ENCODE measurements at regions not wholly inside any gene's neighbourhood (a gene's known extent, or its start where the extent isn't known, plus 50 kb on each side); places are given as distances from the start of the nearest gene placed in this dataset.

DNA sequence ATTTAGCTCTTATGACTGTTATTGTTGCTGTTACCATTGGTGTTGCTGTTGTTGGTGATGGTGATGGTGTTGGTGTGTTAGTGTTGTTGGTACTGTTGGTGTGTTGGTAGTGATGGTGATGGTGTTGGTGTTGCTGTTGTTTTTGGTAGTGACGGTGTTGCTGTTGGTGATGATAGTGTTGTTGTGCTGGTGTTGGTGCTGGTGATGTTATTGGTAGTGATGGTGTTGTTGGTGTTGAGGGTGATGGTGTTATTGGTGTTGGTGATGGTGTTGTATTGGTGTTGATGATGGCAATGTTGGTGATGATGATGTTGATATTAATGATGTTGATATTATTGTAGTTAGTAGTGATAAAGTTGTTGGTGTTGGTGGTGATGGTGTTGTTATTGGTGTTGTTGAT lies 285.7 kb upstream of the FOXF1 start:
- 88% methylated on average over 1 of the region's 1 CpG for WGBS
- Histone ChIP-seq H3K9me3 (no peaks in the 10 kb centered on the region), H3K27me3 (replicated peaks; ENCODE audit: insufficient read depth) (peaks cover 11% of the 10 kb centered on the region), H3K4me1 (replicated peaks) (no peaks in the 10 kb centered on the region), H3K36me3 (no peaks in the 10 kb centered on the region), H3K4me3 (no peak overlapping the region), H3K27ac (no peak overlapping the region)
- TF ChIP-seq POLR2A (IDR thresholded peaks at IDR 0.05) (no peak), POLR2AphosphoS5 (IDR thresholded peaks at IDR 0.05) (no peak)
- TF ChIP-seq, protein P1, sequence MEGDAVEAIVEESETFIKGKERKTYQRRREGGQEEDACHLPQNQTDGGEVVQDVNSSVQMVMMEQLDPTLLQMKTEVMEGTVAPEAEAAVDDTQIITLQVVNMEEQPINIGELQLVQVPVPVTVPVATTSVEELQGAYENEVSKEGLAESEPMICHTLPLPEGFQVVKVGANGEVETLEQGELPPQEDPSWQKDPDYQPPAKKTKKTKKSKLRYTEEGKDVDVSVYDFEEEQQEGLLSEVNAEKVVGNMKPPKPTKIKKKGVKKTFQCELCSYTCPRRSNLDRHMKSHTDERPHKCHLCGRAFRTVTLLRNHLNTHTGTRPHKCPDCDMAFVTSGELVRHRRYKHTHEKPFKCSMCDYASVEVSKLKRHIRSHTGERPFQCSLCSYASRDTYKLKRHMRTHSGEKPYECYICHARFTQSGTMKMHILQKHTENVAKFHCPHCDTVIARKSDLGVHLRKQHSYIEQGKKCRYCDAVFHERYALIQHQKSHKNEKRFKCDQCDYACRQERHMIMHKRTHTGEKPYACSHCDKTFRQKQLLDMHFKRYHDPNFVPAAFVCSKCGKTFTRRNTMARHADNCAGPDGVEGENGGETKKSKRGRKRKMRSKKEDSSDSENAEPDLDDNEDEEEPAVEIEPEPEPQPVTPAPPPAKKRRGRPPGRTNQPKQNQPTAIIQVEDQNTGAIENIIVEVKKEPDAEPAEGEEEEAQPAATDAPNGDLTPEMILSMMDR (IDR thresholded peaks at IDR 0.05), result no peak
- DNase-seq (ENCODE audit: low spot score), result no peak
- intact Hi-C loops (cut with DNase I), result no loop called here

- H3K4me3 ChIP-seq, result no peak overlapping the region
- no peaks in the 10 kb centered on the region for H3K36me3 ChIP-seq
- peaks cover 3% of the 10 kb centered on the region for H3K27me3 ChIP-seq (replicated peaks; ENCODE audit: insufficient read depth)
- no peak for TF ChIP-seq POLR2A (IDR thresholded peaks at IDR 0.05)
- no peak for TF ChIP-seq POLR2AphosphoS5 (IDR thresholded peaks at IDR 0.05)
- TF ChIP-seq, protein P1 (IDR thresholded peaks at IDR 0.05), result no peak
- intact Hi-C loops (cut with DNase I), result no loop called here
- no peaks in the 10 kb centered on the region for H3K4me1 ChIP-seq (replicated peaks)
- H3K9me3 ChIP-seq, result no peaks in the 10 kb centered on the region
- no peak for DNase-seq (ENCODE audit: low spot score)
- 80% methylated on average over 2 of the region's 2 CpGs for WGBS
- no peak overlapping the region for H3K27ac ChIP-seq
Observed at GRCh38 chr16:86225905-86226371, 284.4 kb upstream of the FOXF1 start.

DNA sequence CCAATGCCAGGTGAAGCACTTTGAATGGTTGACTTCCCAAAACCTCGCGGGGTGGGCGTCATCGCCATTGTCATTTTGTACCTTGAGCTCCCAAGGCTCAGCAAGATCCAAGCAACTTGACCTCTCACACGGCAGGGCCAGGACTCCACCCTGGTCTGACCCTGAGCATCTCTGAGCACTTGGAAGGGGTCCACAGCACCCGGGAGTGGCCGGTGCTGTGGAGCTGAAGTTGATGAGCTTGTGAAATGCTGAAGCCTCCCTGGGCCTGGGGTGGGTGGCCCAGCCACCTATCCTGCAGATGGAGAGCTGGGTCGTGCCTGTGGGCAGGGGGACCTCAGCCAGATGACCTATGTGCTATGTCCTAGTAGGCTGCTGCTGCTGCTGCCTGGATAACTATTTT lies 283.3 kb upstream of the FOXF1 start:
- H3K9me3 ChIP-seq, result no peaks in the 10 kb centered on the region
- no peak overlapping the region for H3K4me3 ChIP-seq
- 86% methylated on average over 8 of the region's 8 CpGs for WGBS
- no peak for DNase-seq (ENCODE audit: low spot score)
- H3K4me1 ChIP-seq (replicated peaks), result no peaks in the 10 kb centered on the region
- intact Hi-C loops (cut with DNase I), result no loop called here
- no peak overlapping the region for H3K27ac ChIP-seq
- TF ChIP-seq POLR2A (IDR thresholded peaks at IDR 0.05), result no peak
- TF ChIP-seq, protein P1 (IDR thresholded peaks at IDR 0.05), result no peak
- no peak for TF ChIP-seq POLR2AphosphoS5 (IDR thresholded peaks at IDR 0.05)
- H3K27me3 ChIP-seq (replicated peaks; ENCODE audit: insufficient read depth), result peaks cover 3% of the 10 kb centered on the region
- no peaks in the 10 kb centered on the region for H3K36me3 ChIP-seq

DNA sequence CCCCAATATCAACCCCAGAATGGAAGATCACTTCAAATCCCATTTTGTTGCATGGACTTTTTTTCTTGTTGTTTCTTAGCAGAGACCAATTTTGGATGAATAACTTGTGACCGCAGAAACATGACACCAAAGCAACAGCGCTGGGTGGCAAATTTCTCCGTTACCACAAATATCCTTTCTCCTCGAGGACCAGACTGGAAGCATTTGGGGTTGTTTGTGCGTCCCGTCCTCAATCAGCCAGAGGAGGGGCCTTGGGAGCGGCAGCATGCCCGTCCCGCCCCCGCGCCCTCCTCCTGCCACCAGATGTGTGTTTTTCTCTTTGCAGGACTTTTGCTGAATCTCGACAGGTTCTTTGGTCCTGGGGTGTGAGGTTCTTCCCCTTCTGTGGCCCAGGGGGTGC lies 282.5 kb upstream of the FOXF1 start:
- Histone ChIP-seq H3K4me1 (replicated peaks) (no peaks in the 10 kb centered on the region), H3K4me3 (no peak overlapping the region), H3K27me3 (replicated peaks; ENCODE audit: insufficient read depth) (peaks cover 3% of the 10 kb centered on the region), H3K27ac (no peak overlapping the region), H3K36me3 (no peaks in the 10 kb centered on the region), H3K9me3 (no peaks in the 10 kb centered on the region)
- WGBS, result 36% methylated on average over 12 of the region's 12 CpGs
- DNase-seq (ENCODE audit: low spot score), result no peak
- intact Hi-C loops (cut with DNase I), result no loop called here
- TF ChIP-seq, protein P1 (IDR thresholded peaks at IDR 0.05), result no peak
- no peak for TF ChIP-seq POLR2A (IDR thresholded peaks at IDR 0.05)
- TF ChIP-seq POLR2AphosphoS5 (IDR thresholded peaks at IDR 0.05), result no peak

- H3K9me3 ChIP-seq, result no peaks in the 10 kb centered on the region
- H3K4me3 ChIP-seq, result no peak overlapping the region
- no peaks in the 10 kb centered on the region for H3K4me1 ChIP-seq (replicated peaks)
- intact Hi-C loops (cut with DNase I), result no loop called here
- peaks cover 3% of the 10 kb centered on the region for H3K27me3 ChIP-seq (replicated peaks; ENCODE audit: insufficient read depth)
- DNase-seq (ENCODE audit: low spot score), result no peak
- TF ChIP-seq, protein P1 (IDR thresholded peaks at IDR 0.05), result no peak
- TF ChIP-seq POLR2A (IDR thresholded peaks at IDR 0.05) (no peak), POLR2AphosphoS5 (IDR thresholded peaks at IDR 0.05) (no peak)
- no peak overlapping the region for H3K27ac ChIP-seq
- 61% methylated on average over 4 of the region's 4 CpGs for WGBS
- H3K36me3 ChIP-seq, result no peaks in the 10 kb centered on the region
Observed at GRCh38 chr16:86228713-86229112, 281.6 kb upstream of the FOXF1 start.
